KG1 (cell line): ENCODE measurements at regions not wholly inside any gene's neighbourhood (a gene's known extent, or its start where the extent isn't known, plus 50 kb on each side); places are given as distances from the start of the nearest gene placed in this dataset.
"Not testable (repeated sequence)": the region's sequence is repeated elsewhere in the genome, so short reads cannot be mapped to it uniquely, and the experiment has no call there.

ENCODE experiments used
- DNase-seq: peaks from one replicate; lab custom pipeline; 2025; lab: John Stamatoyannopoulos, UW

GRCh38 chr7:80292634-80293033, 158.0 kb downstream of the GNAI1 start:
- not testable (repeated sequence) for DNase-seq

GRCh38 chr7:80288175-80289122, 153.8 kb downstream of the GNAI1 start:
- no peak for DNase-seq

GRCh38 chr7:80287400-80288174, 153.0 kb downstream of the GNAI1 start:
- DNase-seq: no peak

- no peak for DNase-seq
Observed at GRCh38 chr7:80286611-80287010, 152.0 kb downstream of the GNAI1 start.

GRCh38 chr7:80284855-80285254, 150.2 kb downstream of the GNAI1 start:
- no peak for DNase-seq

GRCh38 chr7:80279760-80280159, 145.1 kb downstream of the GNAI1 start:
- no peak for DNase-seq

- DNase-seq: no peak
Observed at GRCh38 chr7:80278737-80279136, 144.1 kb downstream of the GNAI1 start.

GRCh38 chr7:80277434-80278427, 143.1 kb downstream of the GNAI1 start:
- DNase-seq: no peak
